T-helper 22 cell (primary cell): ENCODE measurements at regions not wholly inside any gene's neighbourhood (a gene's known extent, or its start where the extent isn't known, plus 50 kb on each side); places are given as distances from the start of the nearest gene placed in this dataset.
"Not testable (repeated sequence)": the region's sequence is repeated elsewhere in the genome, so short reads cannot be mapped to it uniquely, and the experiment has no call there.

Experiments
- DNase-seq: peaks from one replicate; pipeline ENCODE4 v3.0.0-alpha.2; 2020; ENCODE audit warnings: low read depth

DNA sequence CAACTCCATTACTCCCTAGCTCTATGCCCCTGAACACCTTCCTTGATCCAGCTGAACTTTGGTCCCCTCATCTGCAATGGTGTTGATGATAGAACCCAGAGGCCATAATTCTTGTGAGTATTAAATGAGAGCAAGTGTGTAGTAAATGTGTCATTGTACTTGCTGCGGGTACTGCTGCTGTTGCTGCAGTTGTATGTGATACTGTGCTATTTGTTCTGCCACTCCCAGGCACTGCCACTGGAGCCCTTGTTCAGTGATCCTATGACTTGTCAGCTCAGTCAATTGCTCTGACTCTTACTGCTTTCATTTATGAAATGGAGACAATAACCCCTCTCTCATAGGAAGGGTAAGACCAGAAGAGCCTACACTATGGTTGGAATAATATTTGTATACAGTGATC, 136.9 kb upstream of the PLGLB2 start:
- not testable (repeated sequence) for DNase-seq

DNA sequence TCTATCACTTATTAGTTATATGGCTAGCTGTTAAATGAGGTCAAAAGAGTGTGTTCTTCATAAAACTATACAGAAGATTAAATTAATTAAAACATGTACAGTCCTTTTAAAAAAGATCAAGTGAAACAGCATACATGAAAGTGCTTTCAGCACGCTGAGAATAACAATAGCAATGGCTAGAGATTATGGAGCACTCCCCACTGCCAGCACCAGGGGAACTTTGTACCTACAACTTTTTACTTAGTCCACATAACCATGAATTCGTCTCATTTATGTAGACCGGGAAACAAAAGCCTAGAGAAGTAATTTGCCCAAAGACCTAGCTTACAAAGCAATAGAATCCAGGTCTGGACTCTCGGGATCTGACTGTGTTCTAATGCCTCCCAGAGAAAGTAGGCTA, 136.5 kb upstream of the PLGLB2 start:
- not testable (repeated sequence) for DNase-seq

DNA sequence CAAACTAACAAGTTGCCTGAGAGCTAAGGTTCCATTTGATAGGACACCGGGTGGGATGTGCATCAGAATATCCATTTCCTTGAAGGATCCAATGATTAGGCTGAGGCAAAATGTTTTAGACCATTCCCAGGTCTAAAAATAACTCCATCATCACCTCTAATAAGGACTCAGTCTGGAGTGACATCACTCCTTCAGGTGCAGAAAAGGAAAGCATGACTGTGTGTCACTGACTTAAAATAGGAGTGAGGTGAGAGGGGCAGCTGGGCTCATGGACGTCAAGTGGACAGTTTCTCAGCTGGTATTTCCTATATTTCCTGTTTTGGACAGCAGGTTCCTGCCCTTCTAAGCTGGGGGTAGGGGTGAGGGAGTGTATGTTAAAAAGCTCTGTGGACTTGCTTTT, 135.9 kb upstream of the PLGLB2 start:
- DNase-seq = not testable (repeated sequence)

DNA sequence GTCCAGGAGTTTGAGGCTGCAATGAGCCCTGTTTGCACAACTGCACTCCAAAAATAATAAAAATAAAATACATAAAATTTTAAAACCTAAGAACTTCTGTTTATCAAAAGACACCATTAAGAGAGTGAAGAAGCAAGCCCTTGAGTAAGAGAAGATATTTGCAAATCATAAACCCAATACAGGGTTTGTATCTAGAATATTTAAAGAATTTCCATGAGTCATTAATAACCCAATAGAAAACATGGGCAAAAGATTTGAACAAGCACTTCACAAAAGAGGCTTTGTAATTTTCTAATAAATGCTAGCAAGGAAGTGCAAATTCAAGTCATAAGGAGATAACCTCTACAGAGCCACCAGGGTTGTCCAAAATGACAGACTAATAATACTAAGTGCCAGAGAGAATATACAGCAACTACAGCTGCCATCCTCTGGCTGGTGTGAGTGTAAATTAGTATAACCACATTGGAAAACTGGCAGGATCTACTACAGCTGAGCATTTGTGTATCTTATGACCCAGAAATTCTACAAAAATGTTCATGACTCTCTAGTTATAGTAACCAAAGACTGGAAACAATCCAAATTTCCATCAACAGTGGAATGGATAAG, 133.0 kb upstream of the PLGLB2 start:
- not testable (repeated sequence) for DNase-seq

DNA sequence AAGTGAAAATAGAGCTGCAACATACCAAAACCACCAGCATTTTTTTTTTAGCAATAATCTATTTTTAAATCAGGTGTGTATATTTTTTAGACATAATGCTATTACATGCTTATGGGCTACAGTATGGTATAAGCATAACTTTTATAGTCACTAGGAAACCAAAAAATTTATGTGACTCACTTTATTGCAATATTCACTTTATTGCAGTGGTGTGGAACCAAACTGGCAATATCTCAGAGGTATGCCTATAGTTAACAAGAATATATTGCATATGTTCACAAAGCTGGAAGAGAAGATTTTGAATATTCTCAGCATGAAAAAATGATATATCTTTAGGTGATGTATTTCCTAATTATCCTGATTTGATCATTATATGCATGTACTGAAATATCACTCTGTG, 128.8 kb upstream of the PLGLB2 start:
- not testable (repeated sequence) for DNase-seq

DNA sequence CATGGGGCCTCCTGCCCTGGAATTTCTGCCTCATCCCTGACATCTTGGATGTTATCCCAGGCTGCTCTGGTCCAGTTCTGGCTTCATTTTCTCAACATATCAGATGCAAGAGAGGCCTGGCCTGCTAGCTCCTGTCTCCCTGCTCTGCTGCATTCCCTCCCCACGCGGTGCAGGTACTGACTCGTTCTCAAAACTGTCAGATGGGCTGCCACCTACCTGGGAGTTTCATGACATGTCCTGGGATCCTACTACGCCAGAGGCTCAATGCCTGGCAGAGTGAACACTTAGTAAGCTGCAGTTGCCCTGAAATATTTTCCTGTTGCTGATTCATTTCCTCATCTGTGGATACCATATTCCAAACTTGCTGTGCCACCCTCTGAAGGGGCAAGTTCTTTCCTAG, 126.7 kb upstream of the PLGLB2 start:
- DNase-seq = not testable (repeated sequence)

DNA sequence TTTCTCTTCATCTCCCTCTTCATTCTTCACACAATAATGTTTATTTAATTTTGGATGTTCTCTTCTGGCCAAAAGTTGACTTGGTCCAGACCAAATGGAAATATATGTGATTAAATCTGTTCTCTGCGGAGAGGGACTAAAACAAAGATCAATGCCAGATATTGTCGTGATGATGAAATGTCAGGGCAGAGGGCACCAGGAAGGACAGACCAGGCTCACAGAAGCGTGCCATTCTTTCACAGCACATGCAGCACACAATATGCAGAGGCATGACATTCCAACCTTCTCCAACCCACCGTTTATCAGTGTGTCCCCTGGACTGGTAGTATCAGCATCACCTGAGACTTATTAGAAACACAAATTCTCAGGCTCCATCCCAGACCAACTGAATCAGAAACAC, 125.2 kb upstream of the PLGLB2 start:
- not testable (repeated sequence) for DNase-seq

DNA sequence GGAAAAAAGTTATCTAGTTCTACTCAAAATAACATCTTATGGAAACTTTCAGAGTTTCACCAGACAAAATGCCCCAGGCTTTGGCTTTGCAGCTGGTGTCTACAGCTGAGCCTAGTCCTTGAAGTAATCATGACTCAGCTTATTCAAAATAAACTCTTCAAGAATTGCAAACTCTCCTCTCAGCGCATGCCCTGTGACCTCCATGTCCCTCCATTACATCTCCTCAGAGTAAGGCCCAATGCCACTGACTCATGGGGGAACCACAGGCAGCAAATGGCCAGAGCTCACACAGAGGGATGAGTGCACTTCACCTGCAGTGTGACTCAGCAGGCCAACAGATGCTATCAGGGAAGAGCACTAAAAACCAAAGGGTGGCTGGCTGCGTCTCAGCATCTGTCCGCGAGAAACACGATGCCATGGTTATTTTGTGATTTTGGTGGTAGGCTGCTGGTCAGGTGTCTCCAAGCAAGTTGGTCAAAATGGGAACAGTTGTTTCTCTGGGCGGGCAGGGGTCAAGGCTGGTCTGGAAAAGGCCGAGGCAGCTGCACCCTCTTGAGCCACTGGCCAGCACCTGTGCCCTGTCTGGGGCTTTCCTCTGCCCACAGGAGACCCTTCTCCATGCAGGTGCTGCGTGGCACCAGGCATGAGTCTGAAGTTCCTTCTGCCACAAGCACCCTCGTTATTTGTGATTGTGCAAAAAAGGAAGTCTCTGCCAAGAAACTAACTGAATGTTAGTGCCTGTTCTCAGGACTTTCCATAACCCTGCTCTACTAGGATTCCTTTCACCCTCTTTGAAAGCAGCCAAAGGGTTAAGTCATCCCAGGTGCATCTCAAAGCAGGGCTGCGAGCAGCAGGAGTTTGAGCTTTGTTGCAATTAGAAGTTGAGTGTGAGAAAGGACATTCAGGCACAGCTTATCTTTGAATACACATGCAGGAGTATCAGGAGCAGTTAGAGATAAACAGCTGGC, 118.1 kb upstream of the PLGLB2 start:
- not testable (repeated sequence) for DNase-seq

DNA sequence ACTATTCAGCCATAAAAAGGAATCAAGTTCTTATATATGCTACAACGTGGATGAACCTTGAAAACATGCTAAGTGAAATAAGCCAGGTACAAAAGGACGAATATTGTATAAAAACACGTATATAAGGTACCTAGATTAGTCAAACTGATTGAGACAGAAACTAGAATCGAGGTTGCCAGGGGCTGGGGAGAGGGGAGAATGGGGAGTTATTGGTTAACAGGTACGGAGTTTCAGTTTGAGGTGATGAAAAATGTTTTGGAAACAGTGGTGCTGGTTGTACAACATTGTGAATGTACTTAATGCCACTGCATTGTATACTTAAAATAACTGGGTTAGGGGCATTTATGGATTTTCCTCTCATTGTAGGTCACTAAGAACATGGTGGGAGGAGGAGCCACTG, 117.0 kb upstream of the PLGLB2 start:
- not testable (repeated sequence) for DNase-seq

DNA sequence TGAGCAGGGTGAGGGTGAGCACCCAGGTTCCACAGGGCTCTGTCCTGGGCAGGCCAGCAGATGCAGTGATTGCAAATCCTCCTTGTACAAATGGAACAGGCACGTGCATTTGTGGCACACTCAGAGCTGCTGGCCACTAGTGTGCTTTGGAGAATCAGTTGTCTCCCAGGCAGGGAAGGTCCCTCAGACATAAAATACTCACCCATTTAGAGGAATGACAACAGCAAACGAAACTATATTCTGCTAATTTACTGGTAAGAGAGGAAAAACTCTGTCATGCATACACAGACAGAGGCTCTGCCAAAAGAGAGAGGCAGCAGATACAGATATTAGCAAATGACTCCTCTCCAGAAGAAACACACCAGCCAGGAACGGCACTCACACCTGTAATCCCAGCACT, 116.5 kb upstream of the PLGLB2 start:
- DNase-seq = not testable (repeated sequence)

DNA sequence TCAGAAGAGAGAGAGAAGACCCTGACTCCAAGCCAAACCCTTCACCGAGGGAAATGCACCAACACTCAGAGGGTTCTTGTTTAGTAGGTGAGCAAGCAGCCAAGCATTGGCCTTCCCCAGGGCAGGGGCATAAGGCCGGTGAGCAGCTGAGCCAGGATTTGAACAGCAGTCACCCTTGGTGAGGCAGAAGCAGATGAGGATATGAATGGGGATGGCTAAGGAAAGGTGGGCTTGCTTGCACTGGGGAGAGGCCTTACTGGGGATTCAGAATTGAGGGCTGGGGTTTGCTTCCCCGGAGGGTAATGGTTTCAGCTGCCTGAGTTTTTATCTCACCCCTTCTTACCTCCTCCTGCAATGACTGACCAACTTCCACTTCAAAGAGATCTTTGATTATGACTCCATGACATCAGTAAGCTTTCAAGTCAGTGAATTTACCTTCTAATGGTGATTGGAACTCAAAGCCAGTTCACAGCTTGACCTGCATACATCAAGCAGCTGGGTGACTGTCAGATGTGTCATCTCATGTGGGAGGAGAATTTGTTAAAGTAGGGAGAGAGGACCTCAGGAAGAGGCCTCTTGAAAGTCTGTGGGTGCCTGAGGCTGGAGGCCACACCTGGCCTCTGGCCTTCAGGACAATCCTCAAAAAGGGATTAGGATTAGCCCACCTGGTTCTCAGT, 114.5 kb upstream of the PLGLB2 start:
- DNase-seq = not testable (repeated sequence)

DNA sequence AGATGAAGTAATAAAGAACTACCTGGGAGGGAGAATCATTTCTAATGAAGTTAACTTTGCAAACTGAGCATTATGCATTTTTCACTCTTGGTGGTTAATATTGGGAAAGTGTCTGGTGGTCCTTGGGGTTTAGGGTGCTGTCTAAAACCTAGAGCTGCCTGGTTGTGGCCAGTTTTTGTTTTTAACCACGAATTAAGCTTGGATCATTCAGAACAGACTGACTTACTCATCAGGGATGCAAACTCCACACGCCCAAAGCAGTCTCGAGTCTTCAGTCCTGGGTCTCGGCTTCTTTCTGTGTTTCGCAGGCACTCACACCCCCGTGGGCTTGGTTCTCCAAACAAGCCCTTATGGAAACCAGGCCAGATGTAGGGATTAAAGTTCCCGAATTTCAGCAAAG, 113.8 kb upstream of the PLGLB2 start:
- not testable (repeated sequence) for DNase-seq

DNA sequence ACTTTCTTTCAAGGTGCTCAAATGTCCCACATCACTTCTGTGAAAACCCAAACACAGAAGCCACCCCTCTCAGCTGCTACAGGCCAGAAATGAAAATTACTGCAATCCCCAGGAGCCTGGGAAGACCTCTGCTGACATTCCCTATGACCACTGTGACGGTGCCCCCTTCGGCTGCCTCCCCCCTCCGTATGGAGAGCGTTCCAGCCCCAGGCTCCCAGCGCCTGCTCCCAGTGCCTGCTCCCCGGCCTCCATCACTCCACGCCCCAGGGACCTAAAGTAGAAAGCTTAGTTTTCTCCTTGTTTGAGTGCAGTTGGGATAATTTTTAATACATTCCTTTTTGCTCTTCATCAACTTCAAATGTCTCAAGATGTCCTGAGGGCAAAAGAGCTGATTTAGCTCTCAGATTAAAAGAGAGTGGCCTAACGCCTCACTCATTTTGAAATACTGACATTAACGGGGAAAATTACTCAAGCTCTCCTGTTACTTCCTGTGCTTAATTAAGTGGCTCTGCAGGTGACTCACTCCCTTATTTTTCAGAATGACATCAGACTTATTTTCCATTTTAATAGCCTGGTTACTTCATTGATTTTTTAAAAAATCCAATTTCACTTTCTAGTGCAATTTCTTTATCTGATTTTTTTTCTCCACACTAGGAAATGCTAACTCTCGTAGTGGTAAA, 112.8 kb upstream of the PLGLB2 start:
- not testable (repeated sequence) for DNase-seq

DNA sequence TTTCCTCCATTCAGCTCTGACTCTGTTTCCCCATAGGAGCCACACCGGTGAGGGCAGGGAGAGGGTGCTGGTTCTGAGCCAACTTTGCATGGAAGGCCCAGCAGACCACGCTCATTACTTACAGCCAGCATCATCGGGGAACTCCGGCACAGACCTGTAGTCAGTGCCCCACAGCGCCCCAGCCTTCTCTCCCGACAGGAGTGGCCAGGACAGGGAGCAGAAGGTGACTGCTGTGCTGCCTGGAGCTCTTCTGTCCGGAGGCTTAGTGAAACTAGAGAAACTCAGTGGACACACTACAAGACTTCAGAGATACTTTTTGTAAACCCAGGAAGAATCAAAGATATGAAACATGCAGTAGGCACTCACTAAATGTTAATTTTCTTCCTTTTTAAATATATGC, 111.6 kb upstream of the PLGLB2 start:
- not testable (repeated sequence) for DNase-seq

DNA sequence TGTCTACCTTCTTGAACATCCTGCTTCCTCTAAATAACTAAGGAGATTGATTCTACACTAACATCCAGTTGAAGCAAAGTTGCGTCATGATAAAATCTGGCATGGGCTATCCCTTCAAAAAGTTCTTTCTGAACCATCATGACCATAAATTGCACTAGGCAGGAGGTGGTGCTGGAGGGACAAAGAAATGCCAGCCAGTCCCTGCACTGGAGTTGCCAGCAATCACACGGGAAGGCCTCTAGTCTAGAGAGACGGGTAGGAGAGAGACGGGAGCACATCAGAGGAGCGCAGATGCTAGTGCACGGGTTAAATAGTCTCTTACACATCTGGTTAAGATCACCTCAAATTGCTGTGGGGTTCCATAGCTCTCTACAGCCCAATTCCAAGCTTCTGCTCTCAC, 111.2 kb upstream of the PLGLB2 start:
- DNase-seq = not testable (repeated sequence)

DNA sequence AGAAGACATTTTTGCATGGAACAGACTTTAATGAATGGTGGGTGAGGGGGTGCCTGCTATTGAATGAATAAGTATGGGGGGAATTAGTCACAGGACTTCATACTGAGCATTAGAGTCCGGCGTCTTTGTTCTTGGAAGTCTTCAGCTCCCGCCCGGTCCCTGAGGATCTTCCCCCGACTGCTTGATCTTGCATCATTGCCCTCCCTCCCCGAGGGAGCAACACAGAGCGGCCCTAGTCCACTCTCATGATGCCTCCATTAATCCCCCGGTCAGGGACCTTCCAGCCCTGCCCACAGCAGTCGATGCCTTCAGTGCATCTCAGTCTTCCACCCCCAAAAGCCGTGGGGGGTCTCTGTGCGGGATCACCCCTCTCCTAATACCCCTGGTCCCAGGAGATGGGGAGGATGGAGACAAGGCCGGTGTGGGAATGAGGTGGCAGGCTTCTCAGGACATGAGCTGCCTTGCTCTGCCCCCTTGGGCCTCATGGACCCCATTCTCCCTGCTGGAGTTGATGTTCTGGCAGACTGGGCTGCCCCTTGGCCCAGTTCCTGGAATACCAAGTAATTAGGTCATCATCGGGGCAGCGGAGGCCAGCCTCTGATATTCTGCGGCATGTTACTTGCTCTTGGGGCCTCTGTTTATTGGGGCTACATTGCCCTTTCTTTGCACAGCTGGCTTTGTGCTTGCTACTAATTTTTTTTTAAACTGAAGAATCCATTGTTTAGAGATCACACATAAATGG, 110.5 kb upstream of the PLGLB2 start:
- DNase-seq = not testable (repeated sequence)

DNA sequence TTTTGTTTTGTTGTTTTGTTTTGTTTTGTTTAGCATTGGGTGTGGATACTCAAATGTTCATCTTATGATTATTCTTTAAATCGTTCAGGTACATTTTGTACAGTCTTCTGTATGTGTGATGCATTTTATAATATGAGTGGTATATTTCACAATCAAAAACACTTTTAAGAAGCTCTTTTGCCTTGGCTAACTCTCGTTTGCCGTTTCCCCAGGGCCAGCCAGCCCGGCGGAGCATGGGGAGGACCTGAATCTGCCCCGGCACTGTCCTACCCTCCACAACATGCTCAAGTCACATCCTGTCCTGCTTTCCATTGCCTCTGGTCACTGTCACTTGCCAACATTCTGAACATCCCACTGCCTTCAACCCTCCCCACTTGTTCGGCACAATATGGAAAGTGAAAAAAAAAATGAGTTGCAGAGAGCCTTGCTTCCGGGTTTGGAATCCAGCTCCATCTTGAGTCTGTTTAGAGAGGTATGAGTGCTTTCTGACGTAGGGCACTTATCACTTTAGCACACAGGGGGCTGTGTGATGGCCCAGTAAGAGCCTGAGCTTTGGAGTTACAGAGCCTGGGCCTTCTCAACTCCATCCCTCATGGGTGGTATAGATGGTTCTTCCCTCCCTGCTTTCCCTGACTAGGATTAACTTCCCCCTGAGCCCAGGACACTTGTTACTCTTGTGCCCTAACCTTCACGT, 109.6 kb upstream of the PLGLB2 start:
- DNase-seq = not testable (repeated sequence)

DNA sequence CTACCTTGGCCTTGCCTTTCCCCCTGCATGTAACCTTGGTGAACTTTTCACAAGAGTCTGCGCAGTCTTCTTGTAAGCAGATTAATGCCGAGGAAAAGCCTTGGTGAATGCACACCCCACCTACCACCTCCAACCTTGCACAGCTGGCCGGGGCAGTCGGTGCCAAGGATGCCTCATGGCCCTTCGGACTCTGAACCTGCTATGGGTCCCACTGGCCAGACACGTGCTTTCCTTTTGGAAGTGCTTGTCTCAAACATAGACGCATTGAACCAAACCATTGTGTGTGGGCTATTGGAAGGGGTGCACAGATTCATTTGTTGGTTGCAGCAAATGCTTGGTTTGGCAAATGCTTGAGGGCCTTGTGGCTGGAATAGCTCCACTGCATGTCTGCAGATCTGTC, 109.0 kb upstream of the PLGLB2 start:
- not testable (repeated sequence) for DNase-seq

DNA sequence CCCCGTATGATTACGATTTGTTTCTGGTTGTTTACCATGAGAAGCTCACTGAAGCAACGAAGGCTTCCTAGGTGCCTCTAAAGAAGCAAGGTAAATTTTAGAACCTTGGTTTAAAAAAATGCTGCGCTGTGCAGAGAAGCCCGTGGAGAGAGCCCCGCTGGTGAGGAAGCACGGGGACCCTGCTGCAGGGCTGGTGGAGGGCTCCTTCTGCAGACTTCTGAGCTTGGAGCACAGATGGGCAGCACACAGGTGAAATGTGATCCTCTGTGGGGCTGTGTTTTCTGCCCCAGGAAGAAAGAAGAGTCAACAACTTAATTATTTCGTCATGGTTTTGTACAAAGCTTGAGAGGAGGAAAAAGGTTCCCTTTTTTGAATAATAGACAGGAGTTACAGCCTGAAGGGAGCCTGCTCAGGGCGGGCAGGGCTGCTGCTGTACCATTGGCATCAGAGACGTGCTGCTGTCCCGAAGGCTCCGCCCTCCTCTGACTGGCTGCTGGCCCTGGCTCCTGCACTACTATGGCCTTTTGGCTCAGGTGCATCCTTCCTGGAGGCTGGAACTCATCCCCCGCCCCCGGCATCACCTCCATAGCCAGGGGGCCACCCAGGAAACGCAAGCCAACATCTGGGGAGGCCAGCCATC, 108.0 kb upstream of the PLGLB2 start:
- not testable (repeated sequence) for DNase-seq

DNA sequence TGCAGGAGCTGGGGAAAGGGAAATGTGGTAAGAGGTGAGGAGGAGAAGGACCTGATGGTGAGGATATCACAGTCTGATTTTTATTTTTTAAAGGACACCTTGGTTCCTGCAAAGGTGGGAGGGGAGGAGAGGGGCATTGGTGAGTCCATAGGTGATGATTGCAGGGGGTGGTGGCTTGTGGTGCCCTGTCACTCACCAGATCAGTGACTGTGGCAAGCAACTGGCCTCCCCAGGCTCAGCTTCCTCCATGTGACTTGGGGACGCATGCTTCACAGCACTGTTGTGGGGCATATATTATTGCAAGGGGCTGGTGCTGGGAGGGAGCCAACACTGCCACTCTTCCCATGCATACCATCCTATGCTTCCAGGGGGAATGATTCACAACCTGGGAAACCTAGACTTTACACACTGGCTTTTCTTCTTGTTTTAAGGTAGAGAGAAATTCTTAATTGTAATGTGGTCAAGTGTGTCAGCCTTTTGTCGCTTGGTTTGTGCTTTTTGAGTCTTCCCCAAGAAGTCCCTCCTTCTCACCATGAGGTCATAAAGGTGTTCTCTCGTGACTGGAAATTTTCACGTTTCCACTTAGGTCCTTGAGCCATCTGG, 106.8 kb upstream of the PLGLB2 start:
- DNase-seq = not testable (repeated sequence)
